Naive thymus-derived CD4-positive, alpha-beta T cell (primary cell): ENCODE measurements at regions not wholly inside any gene's neighbourhood (a gene's known extent, or its start where the extent isn't known, plus 50 kb on each side); places are given as distances from the start of the nearest gene placed in this dataset.
"Not testable (repeated sequence)": the region's sequence is repeated elsewhere in the genome, so short reads cannot be mapped to it uniquely, and the experiment has no call there.

Source experiments
- ATAC-seq: fragments of 150-1000 bp; cut with Tn5 transposase; 2 replicates; pipeline ENCODE4 v1.10.0; 2021; ENCODE audit warnings: mild to moderate bottlenecking, moderate library complexity
- CTCF ChIA-PET: fragments of 350-600 bp; sonication (Branson Sonifier 250); formaldehyde crosslinking; loops from one replicate; lab custom pipeline; 2021; ENCODE audit warnings: antibody characterized with exemption; lab: Charles Lee
- POLR2A ChIA-PET: fragments of 350-600 bp; sonication (Branson Sonifier 250); formaldehyde crosslinking; loops from one replicate; lab custom pipeline; 2021; ENCODE audit warnings: antibody characterized with exemption, inconsistent platforms; lab: Charles Lee
- DNase-seq, 9 donors: peaks; one replicate each; pipeline versions ENCODE4 v3.0.0 to v3.0.0-alpha.2; 2020 to 2022; ENCODE audit warnings: mixed read lengths in 1 of 9
- H3K27ac ChIP-seq: one replicate; pipeline ENCODE4 v1.7.0; 2013; ENCODE audit warnings: mild to moderate bottlenecking, low read depth, low read length, moderate library complexity
- H3K27me3 ChIP-seq, 2 donors: one replicate each; pipeline ENCODE4 v1.7.0; 2013; ENCODE audit warnings: low read length in 2 of 2, mild to moderate bottlenecking in 2 of 2, moderate library complexity in 2 of 2; ENCODE audit not compliant: control insufficient read depth in 2 of 2, insufficient read depth in 2 of 2
- H3K36me3 ChIP-seq, 3 experiments: 1 replicate in 2 of 3; 2 replicates in 1 of 3; pipeline ENCODE4 v1.7.0; 2013; ENCODE audit warnings: low read length in 3 of 3, mild to moderate bottlenecking in 3 of 3, moderate library complexity in 1 of 3; ENCODE audit not compliant: insufficient read depth in 3 of 3, control insufficient read depth in 2 of 3
- H3K4me1 ChIP-seq, 2 donors: one replicate each; pipeline ENCODE4 v1.7.0; 2013; ENCODE audit warnings: low read length in 2 of 2, mild to moderate bottlenecking in 2 of 2, moderate library complexity in 1 of 2; ENCODE audit not compliant: control insufficient read depth in 2 of 2, insufficient read depth in 2 of 2
- H3K4me3 ChIP-seq: 2 replicates; pipeline ENCODE4 v1.7.0; 2013; ENCODE audit warnings: mild to moderate bottlenecking, low read length
- H3K9me3 ChIP-seq, 3 experiments: 1 replicate in 2 of 3; 2 replicates in 1 of 3; pipeline ENCODE4 v1.7.0; 2013; ENCODE audit warnings: low read length in 3 of 3; ENCODE audit not compliant: control insufficient read depth in 2 of 3
- H3K27ac Mint-ChIP-seq, 9 donors: one replicate each; pipeline ENCODE4 v1.8.0; 2020 to 2022; ENCODE audit warnings: mixed read lengths in 9 of 9, mild to moderate bottlenecking in 8 of 9, moderate library complexity in 5 of 9, inconsistent platforms in 2 of 9
- H3K27me3 Mint-ChIP-seq, 5 donors: one replicate each; pipeline ENCODE4 v1.8.0; 2021 to 2022; ENCODE audit warnings: mixed read lengths in 5 of 5, mild to moderate bottlenecking in 1 of 5
- H3K36me3 Mint-ChIP-seq, 5 donors: one replicate each; pipeline ENCODE4 v1.8.0; 2020 to 2022; ENCODE audit warnings: mixed read lengths in 5 of 5, mild to moderate bottlenecking in 3 of 5, inconsistent platforms in 1 of 5
- H3K4me1 Mint-ChIP-seq, 7 donors: one replicate each; pipeline ENCODE4 v1.8.0; 2020 to 2022; ENCODE audit warnings: mixed read lengths in 7 of 7, mild to moderate bottlenecking in 3 of 7, inconsistent platforms in 1 of 7
- H3K4me3 Mint-ChIP-seq, 10 donors: one replicate each; pipeline ENCODE4 v1.8.0; 2020 to 2022; ENCODE audit warnings: mild to moderate bottlenecking in 10 of 10, mixed read lengths in 10 of 10, moderate library complexity in 6 of 10, inconsistent platforms in 2 of 10
- H3K9me3 Mint-ChIP-seq, 11 donors: one replicate each; pipeline ENCODE4 v1.8.0; 2020 to 2022; ENCODE audit warnings: mixed read lengths in 11 of 11, mild to moderate bottlenecking in 4 of 11, inconsistent platforms in 1 of 11, moderate library complexity in 1 of 11
- intact Hi-C, 2 donors: fragments of 100-400 bp; cut with micrococcal nuclease; formaldehyde crosslinking; loops; one replicate each; pipeline ENCODE4 v1.15.1; 2023

DNA sequence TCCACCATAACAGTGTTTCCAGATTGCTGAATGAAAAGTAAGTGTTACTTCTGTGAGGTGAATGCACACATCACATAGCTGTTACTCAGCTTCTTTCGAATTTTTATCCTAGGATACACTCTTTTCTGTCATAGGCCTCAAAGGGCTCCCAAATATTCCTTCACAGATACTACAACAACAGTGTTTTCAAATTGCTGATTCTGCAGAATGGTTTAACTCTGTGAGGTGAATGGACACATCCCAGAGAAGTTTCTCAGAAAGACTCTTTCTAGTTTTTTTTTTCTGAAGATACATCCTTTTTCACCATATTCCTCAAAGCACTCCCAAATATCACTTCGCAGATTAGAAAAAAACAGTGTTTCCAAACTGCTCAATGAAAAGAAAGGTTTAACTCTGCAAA is 221.1 kb downstream of the OR4A5 start:
- no peak for ATAC-seq
- no peaks in the 10 kb centered on the region for H3K27me3 Mint-ChIP-seq
- H3K4me3 Mint-ChIP-seq = no peak overlapping the region
- peaks cover 7 to 93% (median 46%) of the 10 kb centered on the region in 11 donors for H3K9me3 Mint-ChIP-seq
- ChIA-PET POLR2A (no interaction called here), CTCF (no interaction called here)
- Histone ChIP-seq H3K4me1 (no peaks in the 10 kb centered on the region), H3K36me3 (no peaks in the 10 kb centered on the region), H3K4me3 (no peak overlapping the region), H3K9me3 (peaks cover 0 to 17% (median 0%) of the 10 kb centered on the region in 3 experiments), H3K27me3 (no peaks in the 10 kb centered on the region), H3K27ac (no peak overlapping the region)
- intact Hi-C loops = no loop called here
- H3K4me1 Mint-ChIP-seq = no peaks in the 10 kb centered on the region
- H3K36me3 Mint-ChIP-seq = peaks cover 0 to 12% (median 0%) of the 10 kb centered on the region in 5 donors
- DNase-seq = no peak
- no peak overlapping the region for H3K27ac Mint-ChIP-seq

DNA sequence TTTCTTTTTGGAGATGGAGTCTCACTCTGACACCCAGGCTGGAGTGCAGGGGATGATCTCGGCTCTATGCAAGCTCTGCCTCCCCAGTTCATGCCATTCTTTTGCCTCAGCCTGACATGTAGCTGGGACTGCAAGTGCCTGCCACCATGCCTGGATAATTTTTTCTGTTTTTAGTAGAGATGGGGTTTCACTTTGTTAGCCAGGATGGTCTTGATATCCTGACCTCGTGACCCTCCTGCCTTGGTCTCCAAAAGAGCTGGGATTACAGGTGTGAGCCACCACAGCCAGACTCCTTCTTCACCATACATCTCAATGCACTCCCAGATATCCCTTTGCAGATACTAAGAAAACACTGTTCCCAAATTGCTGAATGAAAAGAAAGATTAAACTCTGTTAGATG is 224.3 kb downstream of the OR4A5 start:
- ChIA-PET POLR2A (no interaction called here), CTCF (no interaction called here)
- Histone ChIP-seq H3K4me3 (no peak overlapping the region), H3K9me3 (peaks cover 0 to 22% (median 0%) of the 10 kb centered on the region in 3 experiments), H3K36me3 (no peaks in the 10 kb centered on the region), H3K27ac (no peak overlapping the region), H3K27me3 (no peaks in the 10 kb centered on the region), H3K4me1 (no peaks in the 10 kb centered on the region)
- H3K4me1 Mint-ChIP-seq = no peaks in the 10 kb centered on the region
- ATAC-seq = no peak
- H3K4me3 Mint-ChIP-seq = no peak overlapping the region
- H3K27ac Mint-ChIP-seq = no peak overlapping the region
- no peaks in the 10 kb centered on the region for H3K27me3 Mint-ChIP-seq
- peaks cover 14 to 91% (median 54%) of the 10 kb centered on the region in 11 donors for H3K9me3 Mint-ChIP-seq
- H3K36me3 Mint-ChIP-seq = peaks cover 0 to 8% (median 0%) of the 10 kb centered on the region in 5 donors
- no peak for DNase-seq
- intact Hi-C loops = no loop called here

DNA sequence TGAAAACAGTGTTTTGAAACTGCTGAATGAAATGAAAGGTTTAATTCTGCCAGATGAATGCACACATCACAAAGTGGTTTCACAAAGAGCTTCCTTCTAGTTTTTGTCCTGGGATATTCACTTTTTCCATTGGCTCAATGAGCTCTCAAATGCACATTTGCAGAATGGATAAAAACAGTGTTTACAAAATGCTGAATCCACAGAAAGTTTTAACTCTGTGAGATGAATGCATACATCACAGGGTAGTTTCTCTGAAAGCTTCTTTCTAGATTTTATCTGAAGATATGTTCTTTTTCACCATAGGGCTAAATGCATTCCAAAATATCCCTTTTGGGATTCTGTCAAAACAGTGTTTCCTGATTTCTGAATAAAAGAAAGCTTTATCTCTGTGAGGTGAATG is 237.6 kb downstream of the OR4A5 start:
- no peaks in the 10 kb centered on the region for H3K4me1 ChIP-seq
- peaks cover 0 to 30% (median 0%) of the 10 kb centered on the region in 3 experiments for H3K9me3 ChIP-seq
- no peak for DNase-seq
- intact Hi-C loops = no loop called here
- H3K4me3 ChIP-seq = no peak overlapping the region
- Mint-ChIP-seq H3K27ac (no peak overlapping the region), H3K4me1 (no peaks in the 10 kb centered on the region), H3K36me3 (peaks cover 0 to 7% (median 0%) of the 10 kb centered on the region in 5 donors), H3K4me3 (no peak overlapping the region), H3K9me3 (peaks cover 0 to 59% (median 15%) of the 10 kb centered on the region in 11 donors), H3K27me3 (no peaks in the 10 kb centered on the region)
- no peak overlapping the region for H3K27ac ChIP-seq
- no peaks in the 10 kb centered on the region for H3K36me3 ChIP-seq
- no peaks in the 10 kb centered on the region for H3K27me3 ChIP-seq
- CTCF ChIA-PET = no interaction called here
- POLR2A ChIA-PET = no interaction called here
- ATAC-seq = no peak

DNA sequence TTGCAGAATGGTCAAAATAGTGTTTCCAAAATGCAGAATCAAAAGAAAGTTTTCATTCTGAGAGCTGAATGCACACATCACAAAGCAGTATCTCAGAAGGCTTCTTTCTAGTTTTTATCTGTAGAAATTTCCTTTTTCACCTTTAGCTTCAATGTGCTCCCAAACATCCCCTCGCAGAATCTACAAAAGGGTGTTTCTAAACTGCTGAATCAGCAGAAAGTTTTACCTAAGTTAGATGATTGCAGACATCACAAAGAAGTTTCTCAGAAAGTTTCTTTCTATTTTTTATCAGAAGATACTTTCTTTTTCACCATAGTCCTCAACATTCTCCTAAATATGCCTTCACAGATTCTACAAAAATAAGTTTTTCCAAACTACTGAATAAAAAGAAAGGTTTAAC is 239.8 kb downstream of the OR4A5 start:
- no peaks in the 10 kb centered on the region for H3K4me1 Mint-ChIP-seq
- peaks cover 4 to 52% (median 20%) of the 10 kb centered on the region in 11 donors for H3K9me3 Mint-ChIP-seq
- POLR2A ChIA-PET = no interaction called here
- no peak overlapping the region for H3K4me3 Mint-ChIP-seq
- no peak overlapping the region for H3K4me3 ChIP-seq
- intact Hi-C loops = no loop called here
- peaks cover 0 to 7% (median 0%) of the 10 kb centered on the region in 5 donors for H3K36me3 Mint-ChIP-seq
- ATAC-seq (no peak), DNase-seq (no peak)
- H3K27ac Mint-ChIP-seq = no peak overlapping the region
- H3K27me3 ChIP-seq = no peaks in the 10 kb centered on the region
- H3K27ac ChIP-seq = no peak overlapping the region
- H3K36me3 ChIP-seq = no peaks in the 10 kb centered on the region
- no peaks in the 10 kb centered on the region for H3K4me1 ChIP-seq
- CTCF ChIA-PET = no interaction called here
- H3K9me3 ChIP-seq = peaks cover 0 to 20% (median 0%) of the 10 kb centered on the region in 3 experiments
- no peaks in the 10 kb centered on the region for H3K27me3 Mint-ChIP-seq

DNA sequence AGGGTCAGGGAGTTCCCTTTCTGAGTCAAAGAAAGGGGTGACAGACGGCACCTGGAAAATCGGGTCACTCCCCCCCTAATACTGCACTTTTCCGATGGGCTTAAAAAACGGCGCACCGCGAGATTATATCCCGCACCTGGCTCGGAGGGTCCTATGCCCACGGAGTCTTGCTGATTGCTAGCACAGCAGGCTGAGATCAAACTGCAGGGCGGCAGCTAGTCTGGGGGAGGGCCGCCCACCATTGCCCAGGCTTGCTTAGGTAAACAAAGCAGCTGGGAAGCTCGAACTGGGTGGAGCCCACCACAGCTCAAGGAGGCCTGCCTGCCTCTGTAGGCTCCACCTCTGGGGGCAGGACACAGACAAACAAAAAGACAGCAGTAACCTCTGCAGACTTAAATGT is 240.5 kb downstream of the OR4A5 start:
- H3K27ac Mint-ChIP-seq, H3K36me3 Mint-ChIP-seq, intact Hi-C loops, H3K4me3 ChIP-seq, H3K36me3 ChIP-seq, CTCF ChIA-PET, ATAC-seq, H3K4me1 ChIP-seq, H3K27me3 Mint-ChIP-seq, DNase-seq, POLR2A ChIA-PET, H3K27me3 ChIP-seq, H3K27ac ChIP-seq, H3K4me1 Mint-ChIP-seq, H3K4me3 Mint-ChIP-seq: not testable (repeated sequence)
- H3K9me3 Mint-ChIP-seq = peaks cover 4 to 45% (median 21%) of the 10 kb centered on the region in 11 donors
- peaks cover 0 to 20% (median 0%) of the 10 kb centered on the region in 3 experiments for H3K9me3 ChIP-seq

DNA sequence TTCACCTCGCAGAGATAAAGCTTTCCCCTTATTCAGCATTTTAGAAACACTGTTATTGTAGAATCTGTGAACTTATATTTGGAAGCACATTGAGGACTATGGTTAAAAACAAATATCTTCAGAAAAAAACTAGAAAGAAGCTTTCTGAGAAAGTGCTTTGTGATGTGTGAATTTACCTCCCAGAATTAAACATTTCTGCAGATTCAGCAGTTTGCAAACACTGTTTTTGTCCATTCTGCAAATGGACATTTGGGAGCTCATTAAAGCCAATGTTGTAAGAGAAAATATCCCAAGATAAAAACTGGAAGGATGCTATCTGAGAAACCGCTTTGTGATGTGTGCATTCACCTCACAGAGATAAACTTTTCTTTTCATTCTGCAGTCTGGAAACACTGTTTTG is 272.7 kb downstream of the OR4A5 start:
- no peaks in the 10 kb centered on the region for H3K4me1 ChIP-seq
- no peak overlapping the region for H3K27ac Mint-ChIP-seq
- ChIA-PET POLR2A (no interaction called here), CTCF (no interaction called here)
- H3K27me3 Mint-ChIP-seq = no peaks in the 10 kb centered on the region
- H3K36me3 ChIP-seq = no peaks in the 10 kb centered on the region
- no peaks in the 10 kb centered on the region for H3K4me1 Mint-ChIP-seq
- no peak overlapping the region for H3K4me3 Mint-ChIP-seq
- no peak for ATAC-seq
- no peak for DNase-seq
- peaks cover 0 to 8% (median 0%) of the 10 kb centered on the region in 3 experiments for H3K9me3 ChIP-seq
- H3K27ac ChIP-seq = no peak overlapping the region
- H3K36me3 Mint-ChIP-seq = peaks cover 0 to 8% (median 0%) of the 10 kb centered on the region in 5 donors
- peaks cover 0 to 100% (median 23%) of the 10 kb centered on the region in 11 donors for H3K9me3 Mint-ChIP-seq
- intact Hi-C loops = no loop called here
- no peak overlapping the region for H3K4me3 ChIP-seq
- H3K27me3 ChIP-seq = no peaks in the 10 kb centered on the region

DNA sequence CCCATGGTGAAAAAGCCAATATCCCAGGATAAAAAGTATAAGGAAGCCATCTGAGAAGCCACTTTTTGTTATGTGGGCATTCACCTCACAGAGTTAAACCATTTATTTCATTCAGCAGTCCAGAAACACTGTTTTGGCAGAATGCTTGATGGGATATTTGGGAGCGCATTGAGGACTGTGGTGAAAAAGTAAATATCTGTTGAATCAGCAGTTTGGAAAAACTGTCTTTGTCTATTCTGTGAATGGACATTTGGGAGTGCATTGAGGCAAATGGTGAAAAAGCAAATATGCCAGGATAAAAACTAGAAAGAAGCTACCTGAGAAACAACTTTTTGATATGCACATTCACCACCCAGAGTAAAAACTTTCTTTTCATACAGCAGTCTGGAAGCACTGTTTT is 276.2 kb upstream of the TRIM48 start:
- Histone ChIP-seq H3K27ac (no peak overlapping the region), H3K36me3 (no peaks in the 10 kb centered on the region), H3K4me3 (no peak overlapping the region), H3K9me3 (peaks cover 0 to 10% (median 0%) of the 10 kb centered on the region in 3 experiments), H3K4me1 (no peaks in the 10 kb centered on the region), H3K27me3 (no peaks in the 10 kb centered on the region)
- H3K9me3 Mint-ChIP-seq = peaks cover 0 to 85% (median 27%) of the 10 kb centered on the region in 11 donors
- H3K4me3 Mint-ChIP-seq = no peak overlapping the region
- CTCF ChIA-PET = no interaction called here
- H3K4me1 Mint-ChIP-seq = no peaks in the 10 kb centered on the region
- H3K27me3 Mint-ChIP-seq = no peaks in the 10 kb centered on the region
- no peaks in the 10 kb centered on the region for H3K36me3 Mint-ChIP-seq
- DNase-seq (no peak), ATAC-seq (no peak)
- intact Hi-C loops = no loop called here
- no peak overlapping the region for H3K27ac Mint-ChIP-seq
- POLR2A ChIA-PET = no interaction called here
